Retinal pigment epithelial cell (primary cell): ENCODE measurements at regions not wholly inside any gene's neighbourhood (a gene's known extent, or its start where the extent isn't known, plus 50 kb on each side); places are given as distances from the start of the nearest gene placed in this dataset.

Experiments
- DNase-seq: peaks from one replicate; pipeline ENCODE4 v3.0.0-alpha.2; 2010; ENCODE audit warnings: low read depth
- H3K4me3 ChIP-seq: 2 replicates; pipeline ENCODE4 v1.5.1; 2011; ENCODE audit warnings: mild to moderate bottlenecking, low read length, control low read depth, moderate library complexity
- CTCF ChIP-seq: conservative IDR thresholded peaks from 2 replicates; pipeline ENCODE4 v1.5.1; 2011; ENCODE audit warnings: low read depth, low read length, control low read depth, inconsistent platforms

DNA sequence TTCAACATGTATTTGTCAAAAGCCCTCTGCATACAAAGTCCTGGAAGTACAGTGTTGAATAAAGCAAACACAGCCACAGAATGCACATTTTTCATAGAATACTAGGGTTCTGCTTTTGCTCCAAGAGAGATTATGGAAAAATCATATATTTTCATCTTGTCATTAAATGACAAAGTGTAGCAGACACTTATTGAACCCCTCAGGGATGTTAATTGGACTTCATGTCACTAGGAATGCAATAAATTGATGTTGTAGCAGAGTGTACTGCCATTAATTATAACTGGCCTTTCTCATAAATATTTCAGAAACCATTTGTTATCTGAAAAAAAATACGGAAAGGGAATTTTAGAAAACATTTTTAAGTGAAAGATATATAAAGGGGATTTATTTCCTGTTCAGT is 64.5 kb upstream of the TAC1 start:
- no peak for DNase-seq

DNA sequence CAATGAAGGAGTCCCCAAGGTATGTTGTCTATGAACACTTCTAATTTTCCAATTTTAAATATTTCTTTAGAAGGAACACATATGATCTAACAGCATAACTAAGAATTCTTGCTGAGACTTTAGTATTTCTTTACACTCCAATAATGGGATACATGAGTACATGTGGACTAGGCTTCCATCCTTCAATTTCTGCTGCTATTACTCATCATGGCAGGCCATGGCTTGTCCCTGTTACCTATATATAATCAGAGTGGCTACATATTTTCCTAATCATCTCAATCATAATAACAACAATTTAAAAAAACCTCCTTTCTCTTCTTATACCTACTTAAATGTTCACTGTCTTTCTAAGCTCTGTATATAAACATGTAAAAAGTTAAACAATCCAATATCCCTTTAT is 60.3 kb upstream of the TAC1 start:
- H3K4me3 ChIP-seq = no peak overlapping the region
- DNase-seq = no peak
- no peak for TF ChIP-seq CTCF

More for the DNA sequence above, 64.5 kb upstream of the TAC1 start:
- no peak for TF ChIP-seq CTCF
- H3K4me3 ChIP-seq = no peak overlapping the region

DNA sequence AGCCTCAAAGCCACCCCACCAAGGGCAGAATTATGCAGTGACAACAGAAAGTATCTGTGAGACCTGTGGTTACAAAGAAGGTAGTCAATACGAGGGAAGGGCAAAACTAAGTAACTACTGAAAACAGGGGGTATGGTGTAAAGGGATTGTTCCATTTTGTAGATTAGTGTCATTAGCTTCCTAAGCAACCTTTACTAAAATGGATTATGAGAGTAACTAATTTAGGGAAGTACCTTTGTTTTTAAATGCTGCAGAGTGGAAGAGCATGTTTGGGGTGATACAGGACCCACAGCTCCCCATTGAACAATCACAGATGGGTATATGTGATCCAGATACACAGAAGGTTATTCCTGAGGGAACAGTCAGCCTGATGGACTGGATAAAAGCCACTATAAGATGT is 51.3 kb upstream of the TAC1 start:
- no peak for TF ChIP-seq CTCF

More for the DNA sequence above, 51.3 kb upstream of the TAC1 start:
- no peak overlapping the region for H3K4me3 ChIP-seq
- no peak for DNase-seq
